ENCODE measurements at regions not wholly inside any gene's neighbourhood (a gene's known extent, or its start where the extent isn't known, plus 50 kb on each side); places are given as distances from the start of the nearest gene placed in this dataset.

DNA sequence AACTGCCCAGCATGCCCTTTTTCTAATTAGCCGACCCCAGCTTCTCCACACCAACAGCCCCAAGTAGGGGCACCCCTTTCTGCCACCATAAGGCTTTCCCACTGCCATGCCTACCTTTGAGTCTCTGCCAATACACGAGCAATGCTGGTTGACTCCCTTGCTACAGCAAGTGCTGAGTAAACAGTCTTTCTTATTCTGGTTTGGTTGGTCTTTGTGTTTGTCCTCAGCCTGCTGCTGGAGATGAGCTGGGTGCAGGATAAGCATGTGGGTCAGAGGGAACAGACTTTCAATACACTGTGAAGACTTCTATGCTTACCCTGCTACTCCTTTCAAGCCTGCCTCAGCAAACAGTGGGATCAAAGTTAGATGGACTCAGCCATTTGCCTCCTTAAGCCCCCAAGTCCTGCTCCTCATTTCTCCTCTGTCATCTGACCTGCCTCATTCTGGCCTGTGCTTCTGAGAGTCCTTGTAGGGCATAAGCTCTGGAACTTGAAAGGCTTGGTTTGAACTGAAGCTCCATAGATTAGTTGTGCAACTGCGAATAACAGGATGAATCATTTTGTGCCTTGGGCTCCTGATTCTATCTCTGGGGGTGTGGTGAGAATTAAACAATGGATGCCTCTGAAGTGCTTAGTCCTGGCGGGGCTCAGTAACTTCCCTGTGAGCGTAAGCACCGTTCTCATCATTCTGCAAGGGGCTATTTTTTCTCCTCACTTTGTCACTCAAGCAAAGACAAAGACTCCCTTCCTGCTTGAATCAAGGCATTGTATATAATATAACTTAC is 533.8 kb upstream of the DPP6 start:
- TF ChIP-seq TCF4 (CRISPR knock-in tag; IDR thresholded peaks at IDR 0.05; ENCODE audit: borderline replicate concordance) (no peak), ARNTL (CRISPR knock-in tag; IDR thresholded peaks at IDR 0.05; ENCODE audit: borderline replicate concordance, low read depth) (no peak), GLIS3 (CRISPR knock-in tag; IDR thresholded peaks at IDR 0.05) (no peak), ZFP30 (CRISPR knock-in tag; IDR thresholded peaks at IDR 0.05) (no peak), ZNF8 (CRISPR knock-in tag; IDR thresholded peaks at IDR 0.05) (no peak), PPARA (CRISPR knock-in tag; IDR thresholded peaks at IDR 0.05; ENCODE audit: borderline replicate concordance) (no peak), ZC3H10 (CRISPR knock-in tag; IDR thresholded peaks at IDR 0.05) (no peak), TOX (CRISPR knock-in tag; IDR thresholded peaks at IDR 0.05; ENCODE audit: borderline replicate concordance) (no peak)
- no peak for ATAC-seq

- no peak for ATAC-seq
- no peak for TF ChIP-seq ZFP30 (CRISPR knock-in tag; IDR thresholded peaks at IDR 0.05)
- TF ChIP-seq PPARA (CRISPR knock-in tag; IDR thresholded peaks at IDR 0.05; ENCODE audit: borderline replicate concordance): no peak
- no peak for TF ChIP-seq ISL1 (CRISPR knock-in tag; IDR thresholded peaks at IDR 0.05)
These were observed 530.8 kb upstream of the DPP6 start for GRCh38 chr7:153521370-153521769.

DNA sequence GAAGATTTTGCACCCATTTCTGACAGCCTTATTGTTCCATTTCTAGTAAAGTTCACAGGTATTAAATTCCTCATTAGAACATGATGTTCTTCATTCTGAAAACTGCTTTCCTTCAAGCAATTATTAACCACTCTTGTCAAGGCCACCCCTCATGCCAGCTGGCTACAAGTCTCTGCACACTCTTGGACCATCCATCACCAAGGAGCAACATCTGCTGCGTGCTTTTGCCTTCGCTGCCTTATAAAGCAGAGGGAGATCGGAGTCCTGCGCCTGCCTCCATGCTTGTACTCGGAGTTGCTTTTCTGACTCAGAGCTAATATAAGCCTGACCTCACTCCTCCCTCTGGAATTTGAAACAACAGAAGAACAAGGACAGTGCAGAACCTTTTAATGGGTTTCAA is 529.9 kb upstream of the DPP6 start:
- no peak for ATAC-seq
- TF ChIP-seq OSR1 (CRISPR knock-in tag; IDR thresholded peaks at IDR 0.05): no peak
- no peak for TF ChIP-seq ZC3H10 (CRISPR knock-in tag; IDR thresholded peaks at IDR 0.05)
- no peak for TF ChIP-seq TCF4 (CRISPR knock-in tag; IDR thresholded peaks at IDR 0.05; ENCODE audit: borderline replicate concordance)
- TF ChIP-seq RARB (CRISPR knock-in tag; IDR thresholded peaks at IDR 0.05): no peak
- no peak for TF ChIP-seq BACH2 (CRISPR knock-in tag; IDR thresholded peaks at IDR 0.05; ENCODE audit: borderline replicate concordance)
- TF ChIP-seq PPARA (CRISPR knock-in tag; IDR thresholded peaks at IDR 0.05; ENCODE audit: borderline replicate concordance): no peak
- no peak for TF ChIP-seq ARNTL (CRISPR knock-in tag; IDR thresholded peaks at IDR 0.05; ENCODE audit: borderline replicate concordance, low read depth)
- TF ChIP-seq SNAI2 (CRISPR knock-in tag; IDR thresholded peaks at IDR 0.05): no peak
- TF ChIP-seq, protein P1, sequence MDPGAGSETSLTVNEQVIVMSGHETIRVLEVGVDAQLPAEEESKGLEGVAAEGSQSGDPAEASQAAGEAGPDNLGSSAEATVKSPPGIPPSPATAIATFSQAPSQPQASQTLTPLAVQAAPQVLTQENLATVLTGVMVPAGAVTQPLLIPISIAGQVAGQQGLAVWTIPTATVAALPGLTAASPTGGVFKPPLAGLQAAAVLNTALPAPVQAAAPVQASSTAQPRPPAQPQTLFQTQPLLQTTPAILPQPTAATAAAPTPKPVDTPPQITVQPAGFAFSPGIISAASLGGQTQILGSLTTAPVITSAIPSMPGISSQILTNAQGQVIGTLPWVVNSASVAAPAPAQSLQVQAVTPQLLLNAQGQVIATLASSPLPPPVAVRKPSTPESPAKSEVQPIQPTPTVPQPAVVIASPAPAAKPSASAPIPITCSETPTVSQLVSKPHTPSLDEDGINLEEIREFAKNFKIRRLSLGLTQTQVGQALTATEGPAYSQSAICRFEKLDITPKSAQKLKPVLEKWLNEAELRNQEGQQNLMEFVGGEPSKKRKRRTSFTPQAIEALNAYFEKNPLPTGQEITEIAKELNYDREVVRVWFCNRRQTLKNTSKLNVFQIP (CRISPR knock-in tag; IDR thresholded peaks at IDR 0.05; ENCODE audit: borderline replicate concordance, low read depth): no peak
- no peak for TF ChIP-seq ZFP3 (CRISPR knock-in tag; IDR thresholded peaks at IDR 0.05)
- TF ChIP-seq, protein P2, sequence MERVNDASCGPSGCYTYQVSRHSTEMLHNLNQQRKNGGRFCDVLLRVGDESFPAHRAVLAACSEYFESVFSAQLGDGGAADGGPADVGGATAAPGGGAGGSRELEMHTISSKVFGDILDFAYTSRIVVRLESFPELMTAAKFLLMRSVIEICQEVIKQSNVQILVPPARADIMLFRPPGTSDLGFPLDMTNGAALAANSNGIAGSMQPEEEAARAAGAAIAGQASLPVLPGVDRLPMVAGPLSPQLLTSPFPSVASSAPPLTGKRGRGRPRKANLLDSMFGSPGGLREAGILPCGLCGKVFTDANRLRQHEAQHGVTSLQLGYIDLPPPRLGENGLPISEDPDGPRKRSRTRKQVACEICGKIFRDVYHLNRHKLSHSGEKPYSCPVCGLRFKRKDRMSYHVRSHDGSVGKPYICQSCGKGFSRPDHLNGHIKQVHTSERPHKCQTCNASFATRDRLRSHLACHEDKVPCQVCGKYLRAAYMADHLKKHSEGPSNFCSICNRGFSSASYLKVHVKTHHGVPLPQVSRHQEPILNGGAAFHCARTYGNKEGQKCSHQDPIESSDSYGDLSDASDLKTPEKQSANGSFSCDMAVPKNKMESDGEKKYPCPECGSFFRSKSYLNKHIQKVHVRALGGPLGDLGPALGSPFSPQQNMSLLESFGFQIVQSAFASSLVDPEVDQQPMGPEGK (CRISPR knock-in tag; IDR thresholded peaks at IDR 0.05; ENCODE audit: borderline replicate concordance): no peak
- TF ChIP-seq CSDC2 (CRISPR knock-in tag; IDR thresholded peaks at IDR 0.05): no peak
- TF ChIP-seq ZNF8 (CRISPR knock-in tag; IDR thresholded peaks at IDR 0.05): no peak

DNA sequence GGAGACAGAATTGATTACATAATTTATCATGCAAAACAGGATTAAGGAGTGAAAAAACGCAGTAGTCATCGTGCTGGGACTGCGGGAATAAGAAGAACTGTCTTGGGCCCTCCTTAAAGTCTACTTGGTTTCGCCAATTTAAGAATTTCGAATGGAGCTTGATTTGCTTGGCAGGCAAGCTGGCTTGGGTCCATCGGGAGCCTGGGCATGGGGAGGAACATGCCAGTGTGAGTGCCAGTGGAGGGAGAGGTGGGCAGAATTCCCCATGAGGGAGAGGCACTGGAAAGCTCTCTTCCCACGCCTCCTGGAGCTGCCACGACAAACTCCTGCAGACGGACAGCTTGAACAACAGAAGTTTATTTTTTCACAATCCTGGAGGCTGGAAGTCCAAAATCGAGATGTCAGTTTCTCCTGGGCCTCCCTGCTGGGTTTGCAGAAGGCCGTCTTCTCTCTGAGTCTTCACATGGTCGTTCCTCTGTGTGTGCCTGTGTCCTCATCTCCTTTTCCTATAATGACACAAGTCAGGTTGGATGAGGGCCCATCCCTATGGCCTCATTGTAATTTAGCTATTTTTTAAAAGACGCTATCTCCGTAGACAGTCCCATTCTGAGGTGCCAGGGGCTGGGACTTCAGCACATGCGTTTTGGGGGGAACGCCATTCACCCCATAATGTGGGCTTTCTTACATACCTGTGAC is 528.7 kb upstream of the DPP6 start:
- TF ChIP-seq ZFP3 (CRISPR knock-in tag; IDR thresholded peaks at IDR 0.05) (no peak), GLIS3 (CRISPR knock-in tag; IDR thresholded peaks at IDR 0.05) (no peak), CSRNP3 (CRISPR knock-in tag; IDR thresholded peaks at IDR 0.05) (no peak), TSHZ2 (CRISPR knock-in tag; IDR thresholded peaks at IDR 0.05) (no peak), ZNF8 (CRISPR knock-in tag; IDR thresholded peaks at IDR 0.05) (no peak)
- TF ChIP-seq, protein P3, sequence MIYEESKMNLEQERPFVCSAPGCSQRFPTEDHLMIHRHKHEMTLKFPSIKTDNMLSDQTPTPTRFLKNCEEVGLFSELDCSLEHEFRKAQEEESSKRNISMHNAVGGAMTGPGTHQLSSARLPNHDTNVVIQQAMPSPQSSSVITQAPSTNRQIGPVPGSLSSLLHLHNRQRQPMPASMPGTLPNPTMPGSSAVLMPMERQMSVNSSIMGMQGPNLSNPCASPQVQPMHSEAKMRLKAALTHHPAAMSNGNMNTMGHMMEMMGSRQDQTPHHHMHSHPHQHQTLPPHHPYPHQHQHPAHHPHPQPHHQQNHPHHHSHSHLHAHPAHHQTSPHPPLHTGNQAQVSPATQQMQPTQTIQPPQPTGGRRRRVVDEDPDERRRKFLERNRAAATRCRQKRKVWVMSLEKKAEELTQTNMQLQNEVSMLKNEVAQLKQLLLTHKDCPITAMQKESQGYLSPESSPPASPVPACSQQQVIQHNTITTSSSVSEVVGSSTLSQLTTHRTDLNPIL (CRISPR knock-in tag; IDR thresholded peaks at IDR 0.05; ENCODE audit: low read depth): no peak
- ATAC-seq: no peak

Measured in SK-N-SH treated with all-trans-retinoic acid at 6 μM for 48 hours (cell line).